T-helper 17 cell (primary cell): ENCODE measurements at regions not wholly inside any gene's neighbourhood (a gene's known extent, or its start where the extent isn't known, plus 50 kb on each side); places are given as distances from the start of the nearest gene placed in this dataset.

Experiments used
- ATAC-seq: fragments of 150-1000 bp; cut with Tn5 transposase; 2 replicates; pipeline ENCODE4 v1.10.0; 2021; ENCODE audit warnings: mild to moderate bottlenecking, moderate library complexity
- DNase-seq, 3 donors: peaks; one replicate each; pipeline versions ENCODE4 v3.0.0 to v3.0.0-alpha.2; 2020 to 2021
- H3K9me3 ChIP-seq: one replicate; pipeline ENCODE4 v1.7.0; 2013; ENCODE audit warnings: low read length, mild to moderate bottlenecking; ENCODE audit not compliant: control insufficient read depth, poor library complexity, severe bottlenecking
- H3K27ac Mint-ChIP-seq: one replicate; pipeline ENCODE4 v1.8.0; 2022; ENCODE audit warnings: mild to moderate bottlenecking, moderate library complexity, mixed read lengths
- H3K27me3 Mint-ChIP-seq: one replicate; pipeline ENCODE4 v1.8.0; 2022; ENCODE audit warnings: mixed read lengths
- H3K36me3 Mint-ChIP-seq: one replicate; pipeline ENCODE4 v1.8.0; 2022; ENCODE audit warnings: low read depth, mixed read lengths
- H3K4me1 Mint-ChIP-seq: one replicate; pipeline ENCODE4 v1.8.0; 2022; ENCODE audit warnings: mild to moderate bottlenecking, mixed read lengths
- H3K4me3 Mint-ChIP-seq: one replicate; pipeline ENCODE4 v1.8.0; 2022; ENCODE audit warnings: mild to moderate bottlenecking, moderate library complexity, mixed read lengths

DNA sequence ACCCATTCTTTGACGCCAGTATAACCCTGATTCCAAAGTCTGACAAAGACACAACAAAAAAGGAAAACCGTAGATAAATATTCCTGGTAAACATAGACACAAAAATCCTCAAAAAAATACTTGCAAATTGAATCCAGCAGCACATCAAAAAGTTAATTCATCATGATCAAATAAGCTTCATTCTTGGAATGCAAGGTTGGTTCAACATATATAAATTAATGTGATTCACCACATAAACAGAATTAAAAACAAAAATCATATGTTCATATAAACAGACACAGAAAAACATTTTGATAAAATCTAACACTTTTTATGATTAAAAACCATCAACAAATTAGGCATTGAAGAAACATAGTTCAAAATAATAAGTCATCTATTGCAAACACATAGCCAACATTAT, 324.2 kb upstream of the TRPC7 start:
- no peak overlapping the region for H3K27ac Mint-ChIP-seq
- DNase-seq (no peak), ATAC-seq (no peak)
- no peaks in the 10 kb centered on the region for H3K9me3 ChIP-seq
- no peaks in the 10 kb centered on the region for H3K27me3 Mint-ChIP-seq
- no peaks in the 10 kb centered on the region for H3K36me3 Mint-ChIP-seq
- no peaks in the 10 kb centered on the region for H3K4me1 Mint-ChIP-seq
- no peak overlapping the region for H3K4me3 Mint-ChIP-seq

DNA sequence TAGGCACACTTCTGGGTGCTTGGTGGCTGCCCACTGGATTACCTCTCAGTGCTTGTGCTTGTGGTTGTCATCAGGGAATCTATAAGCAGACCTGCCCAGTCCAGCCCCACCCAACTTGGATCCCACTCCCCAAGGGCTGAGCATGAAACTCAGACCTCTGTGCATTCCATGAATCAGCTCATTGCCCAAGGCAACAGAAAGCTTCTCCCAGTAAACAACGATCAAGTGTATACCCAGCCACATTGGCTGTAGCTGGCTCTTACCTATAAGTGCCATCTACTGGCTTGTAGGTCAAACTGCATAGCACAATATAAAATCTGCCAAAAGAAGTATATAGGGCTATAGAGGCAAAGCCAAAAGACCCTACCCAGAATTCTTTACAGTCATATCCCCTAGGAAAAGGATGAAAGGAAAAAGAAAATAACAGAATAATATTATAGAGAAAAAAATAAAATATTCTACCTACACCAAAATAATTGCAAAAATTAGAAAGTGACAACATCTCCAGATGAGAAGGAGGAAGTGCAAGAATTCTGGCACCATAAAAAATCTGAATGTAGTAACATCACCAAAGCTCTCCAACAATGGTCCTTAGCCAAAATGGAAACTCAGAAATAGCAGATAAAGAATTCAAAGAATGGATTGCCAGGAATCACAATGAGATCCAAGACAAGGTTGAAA, 321.0 kb upstream of the TRPC7 start:
- DNase-seq: no peak
- H3K36me3 Mint-ChIP-seq: no peaks in the 10 kb centered on the region
- no peak overlapping the region for H3K27ac Mint-ChIP-seq
- H3K9me3 ChIP-seq: no peaks in the 10 kb centered on the region
- ATAC-seq: no peak
- no peak overlapping the region for H3K4me3 Mint-ChIP-seq
- H3K27me3 Mint-ChIP-seq: no peaks in the 10 kb centered on the region
- no peaks in the 10 kb centered on the region for H3K4me1 Mint-ChIP-seq

DNA sequence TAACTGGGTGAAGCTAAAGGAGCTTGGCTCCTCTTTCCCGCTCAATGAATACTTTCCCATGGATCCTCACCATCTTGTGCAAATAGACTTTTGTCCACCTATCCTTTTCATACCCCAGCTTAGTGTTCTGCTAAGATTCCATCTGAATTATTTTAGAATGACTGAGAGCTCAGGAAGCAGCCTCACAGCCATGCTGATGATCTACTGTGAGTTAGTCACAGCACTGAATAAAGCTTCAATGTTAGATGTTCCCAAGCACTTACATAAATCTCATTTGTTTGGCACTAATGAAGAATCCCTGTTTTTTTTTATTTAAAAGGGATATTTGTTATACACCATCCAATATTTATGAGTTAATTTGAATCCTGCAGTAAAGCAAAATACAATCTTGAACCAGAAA, 317.6 kb upstream of the TRPC7 start:
- no peaks in the 10 kb centered on the region for H3K36me3 Mint-ChIP-seq
- ATAC-seq: no peak
- H3K9me3 ChIP-seq: no peaks in the 10 kb centered on the region
- no peaks in the 10 kb centered on the region for H3K27me3 Mint-ChIP-seq
- H3K4me3 Mint-ChIP-seq: no peak overlapping the region
- no peak for DNase-seq
- H3K4me1 Mint-ChIP-seq: no peaks in the 10 kb centered on the region
- H3K27ac Mint-ChIP-seq: no peak overlapping the region

DNA sequence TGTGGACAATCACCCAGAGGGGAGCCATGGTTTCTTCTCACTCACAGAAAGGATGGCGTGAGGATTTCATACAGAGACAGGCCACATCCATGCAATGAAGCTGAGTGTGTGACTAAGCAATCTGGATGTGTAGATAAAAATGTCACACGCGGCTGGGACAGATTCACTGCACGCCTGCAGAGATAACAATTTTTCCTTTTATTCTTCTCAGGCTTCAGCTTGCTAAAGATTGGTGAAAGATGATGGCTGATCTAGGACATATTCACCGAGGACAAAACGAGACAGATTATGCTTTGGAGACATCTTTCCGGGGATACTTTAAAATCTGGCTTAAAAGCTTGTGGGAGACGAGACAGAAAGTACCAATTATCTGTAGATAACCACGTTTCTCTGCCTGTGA, 313.9 kb upstream of the TRPC7 start:
- Mint-ChIP-seq H3K4me1 (no peaks in the 10 kb centered on the region), H3K36me3 (no peaks in the 10 kb centered on the region), H3K27me3 (no peaks in the 10 kb centered on the region), H3K4me3 (no peak overlapping the region), H3K27ac (no peak overlapping the region)
- ATAC-seq (no peak), DNase-seq (no peak)
- no peaks in the 10 kb centered on the region for H3K9me3 ChIP-seq

DNA sequence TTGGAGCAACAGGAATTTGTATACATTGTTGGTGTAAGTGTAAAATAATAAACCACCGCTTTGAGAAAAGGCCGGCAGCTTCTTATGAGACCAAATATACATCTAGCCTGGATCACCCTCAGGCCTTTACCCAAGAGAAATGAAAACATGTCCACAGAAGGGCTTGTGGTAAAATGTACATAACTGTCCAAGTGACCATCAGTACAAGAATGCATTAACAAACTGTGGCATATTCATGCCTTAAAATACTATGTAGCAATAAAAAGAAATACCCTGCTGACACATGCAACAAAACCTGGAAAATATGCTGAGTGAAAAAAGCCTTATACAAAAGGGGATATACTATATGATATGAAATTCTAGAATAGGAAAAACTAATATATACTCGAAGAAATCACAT, 311.9 kb upstream of the TRPC7 start:
- no peak overlapping the region for H3K27ac Mint-ChIP-seq
- no peaks in the 10 kb centered on the region for H3K36me3 Mint-ChIP-seq
- H3K4me1 Mint-ChIP-seq: no peaks in the 10 kb centered on the region
- no peak for DNase-seq
- ATAC-seq: no peak
- no peaks in the 10 kb centered on the region for H3K9me3 ChIP-seq
- H3K27me3 Mint-ChIP-seq: no peaks in the 10 kb centered on the region
- H3K4me3 Mint-ChIP-seq: no peak overlapping the region

DNA sequence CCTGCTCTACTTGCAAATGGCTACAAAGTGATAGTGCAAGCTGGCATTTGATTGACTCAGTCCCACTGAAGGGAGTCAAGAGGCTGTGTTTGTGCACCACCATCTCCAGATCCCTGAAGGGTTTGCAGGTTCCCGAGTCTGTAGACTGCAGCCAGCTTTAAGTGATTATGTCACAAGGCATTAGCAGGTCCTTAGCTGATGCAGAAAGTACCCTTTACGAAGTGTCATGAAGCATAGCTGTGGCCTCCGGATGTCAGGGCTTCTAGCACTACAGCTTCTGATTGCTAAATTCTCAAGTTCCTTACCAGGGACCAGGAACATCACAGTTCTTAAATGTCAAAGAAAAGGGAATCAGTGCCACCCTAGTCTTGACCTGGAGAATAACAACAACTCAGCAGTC, 311.3 kb upstream of the TRPC7 start:
- no peak for DNase-seq
- Mint-ChIP-seq H3K36me3 (no peaks in the 10 kb centered on the region), H3K4me3 (no peak overlapping the region), H3K27ac (no peak overlapping the region), H3K4me1 (no peaks in the 10 kb centered on the region), H3K27me3 (no peaks in the 10 kb centered on the region)
- no peaks in the 10 kb centered on the region for H3K9me3 ChIP-seq
- ATAC-seq: no peak

DNA sequence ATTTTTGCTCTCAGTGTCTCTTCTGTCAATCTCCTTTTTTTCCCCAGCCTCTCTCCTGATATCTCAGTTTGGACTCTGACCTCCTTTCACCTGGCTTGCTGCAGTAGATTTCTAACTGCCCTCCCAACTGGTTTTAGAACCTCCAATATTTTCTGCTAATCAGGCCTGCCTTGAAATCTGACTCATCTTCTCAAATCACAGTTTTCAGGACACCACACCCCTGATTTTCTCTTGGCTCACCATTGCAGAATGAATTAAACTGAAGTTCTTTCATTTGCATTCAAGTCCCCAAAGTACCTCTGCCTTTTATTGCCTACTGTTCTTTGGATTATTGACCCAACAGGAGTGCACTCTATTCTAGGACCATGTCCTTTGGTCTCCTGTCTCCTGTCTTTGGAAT, 310.4 kb upstream of the TRPC7 start:
- no peaks in the 10 kb centered on the region for H3K27me3 Mint-ChIP-seq
- no peaks in the 10 kb centered on the region for H3K4me1 Mint-ChIP-seq
- no peak overlapping the region for H3K4me3 Mint-ChIP-seq
- no peaks in the 10 kb centered on the region for H3K9me3 ChIP-seq
- ATAC-seq: no peak
- H3K36me3 Mint-ChIP-seq: no peaks in the 10 kb centered on the region
- DNase-seq: no peak
- no peak overlapping the region for H3K27ac Mint-ChIP-seq

DNA sequence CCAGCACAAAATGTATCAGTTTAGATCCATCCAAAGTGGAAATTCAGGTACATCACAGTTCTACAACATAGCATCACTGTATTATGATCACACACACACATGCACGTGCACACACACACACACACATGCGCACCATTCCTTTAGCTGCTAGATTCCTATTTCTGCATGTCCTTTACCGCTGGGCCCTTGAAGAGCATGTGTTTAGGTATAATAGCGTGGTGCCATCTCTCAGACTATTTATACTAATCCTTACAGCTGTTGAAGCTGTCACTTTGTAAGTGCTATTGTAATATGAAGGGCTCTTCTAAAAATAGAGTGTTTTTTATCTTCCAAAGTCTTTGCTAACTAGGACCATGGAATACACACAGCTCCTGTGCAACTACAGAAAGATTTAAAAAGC, 308.8 kb upstream of the TRPC7 start:
- Mint-ChIP-seq H3K27ac (no peak overlapping the region), H3K4me3 (no peak overlapping the region), H3K27me3 (no peaks in the 10 kb centered on the region), H3K36me3 (no peaks in the 10 kb centered on the region), H3K4me1 (no peaks in the 10 kb centered on the region)
- DNase-seq: no peak
- no peaks in the 10 kb centered on the region for H3K9me3 ChIP-seq
- ATAC-seq: no peak

DNA sequence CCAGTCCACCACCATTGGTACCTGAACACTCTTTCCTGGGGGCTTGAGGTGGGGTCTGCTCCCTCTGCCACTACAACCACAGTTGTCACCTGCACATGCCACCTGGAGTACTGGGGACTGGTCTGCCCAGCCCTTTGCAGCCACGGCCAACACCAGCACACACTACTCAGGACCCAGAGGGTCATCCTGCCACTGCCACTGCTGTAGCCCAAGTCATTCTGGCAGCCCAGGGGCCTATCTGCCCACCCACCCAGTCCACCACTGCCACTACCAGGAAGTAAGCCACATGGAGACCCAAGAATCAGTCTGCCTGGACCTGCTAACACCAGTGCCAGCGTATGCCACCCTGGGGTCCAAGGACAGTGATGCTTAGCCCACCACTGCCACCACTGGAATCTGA, 302.4 kb upstream of the TRPC7 start:
- H3K4me1 Mint-ChIP-seq: no peaks in the 10 kb centered on the region
- no peak for ATAC-seq
- no peak for DNase-seq
- H3K27me3 Mint-ChIP-seq: no peaks in the 10 kb centered on the region
- no peak overlapping the region for H3K27ac Mint-ChIP-seq
- H3K9me3 ChIP-seq: no peaks in the 10 kb centered on the region
- H3K36me3 Mint-ChIP-seq: no peaks in the 10 kb centered on the region
- no peak overlapping the region for H3K4me3 Mint-ChIP-seq

DNA sequence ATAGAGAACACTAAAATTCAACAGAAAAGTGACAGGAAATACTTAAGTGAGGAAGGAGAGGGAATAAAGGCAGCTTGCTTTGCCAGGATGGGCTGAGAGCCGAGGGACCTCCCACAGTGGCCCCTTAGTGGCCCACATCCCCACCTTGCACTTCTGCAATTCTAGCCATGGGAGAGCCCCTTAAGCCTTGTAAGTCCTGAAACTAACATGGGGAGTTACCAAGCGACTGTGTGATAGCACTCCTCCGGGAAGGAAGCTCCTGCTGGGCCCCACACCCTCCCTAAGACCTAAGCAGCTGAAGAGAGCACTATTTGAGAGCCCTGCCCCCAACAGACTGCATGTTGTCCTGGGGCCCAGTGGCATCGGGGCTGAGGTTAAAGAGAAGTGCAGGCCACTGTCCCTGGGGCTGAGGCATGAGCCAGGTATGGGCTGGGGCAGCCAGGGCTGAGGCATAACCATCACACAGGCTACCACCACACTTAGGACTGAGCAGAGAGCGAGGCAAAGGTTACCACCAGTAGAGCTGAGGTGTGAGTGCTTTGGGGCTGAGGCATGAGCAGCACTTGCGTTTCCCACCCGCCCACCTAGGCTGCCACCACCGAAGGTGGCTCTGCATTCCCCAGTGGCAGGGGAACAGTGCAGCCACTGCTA, 301.8 kb upstream of the TRPC7 start:
- no peaks in the 10 kb centered on the region for H3K9me3 ChIP-seq
- H3K4me3 Mint-ChIP-seq: no peak overlapping the region
- H3K4me1 Mint-ChIP-seq: no peaks in the 10 kb centered on the region
- DNase-seq (no peak), ATAC-seq (no peak)
- no peaks in the 10 kb centered on the region for H3K27me3 Mint-ChIP-seq
- H3K27ac Mint-ChIP-seq: no peak overlapping the region
- no peaks in the 10 kb centered on the region for H3K36me3 Mint-ChIP-seq

DNA sequence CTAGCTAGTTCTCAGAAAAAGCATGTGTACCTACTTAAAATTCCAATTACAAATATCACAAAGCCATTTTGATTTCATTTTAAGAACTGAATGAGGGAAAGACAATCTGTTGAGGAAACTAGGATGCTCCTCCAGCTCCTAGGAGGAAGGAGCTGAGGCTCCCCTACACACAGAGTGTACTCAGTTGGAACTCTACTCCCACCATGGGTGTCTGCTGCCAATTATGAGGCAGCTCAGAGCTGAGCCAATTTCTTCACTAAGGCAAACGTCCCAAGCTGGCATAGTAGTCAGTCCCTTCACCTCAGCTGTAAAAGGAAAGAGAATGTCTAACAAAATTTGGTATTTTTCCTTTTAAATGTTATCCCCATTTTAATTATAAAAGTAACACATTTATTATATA, 300.0 kb upstream of the TRPC7 start:
- H3K27ac Mint-ChIP-seq: no peak overlapping the region
- ATAC-seq (no peak), DNase-seq (no peak)
- H3K4me3 Mint-ChIP-seq: no peak overlapping the region
- H3K9me3 ChIP-seq: no peaks in the 10 kb centered on the region
- no peaks in the 10 kb centered on the region for H3K27me3 Mint-ChIP-seq
- H3K4me1 Mint-ChIP-seq: no peaks in the 10 kb centered on the region
- H3K36me3 Mint-ChIP-seq: no peaks in the 10 kb centered on the region

DNA sequence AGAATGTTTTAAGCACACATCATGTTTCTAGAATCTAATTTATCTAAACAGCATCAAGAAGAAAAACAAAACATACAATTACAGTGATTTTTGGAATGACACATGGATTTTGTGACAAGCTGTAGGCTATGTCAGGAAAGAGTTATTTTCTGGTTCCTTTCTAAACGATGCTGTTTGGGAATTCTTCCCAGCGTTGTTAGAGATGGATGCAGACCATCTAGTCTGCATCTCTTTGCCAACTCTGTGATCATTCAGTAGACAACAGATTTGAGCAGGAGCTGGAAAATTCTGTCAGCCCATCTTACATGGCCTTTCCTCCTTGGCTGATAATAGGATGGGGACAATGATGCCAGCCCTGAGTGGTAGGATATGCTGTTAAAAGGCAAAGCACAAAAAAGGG, 295.7 kb upstream of the TRPC7 start:
- Mint-ChIP-seq H3K27ac (no peak overlapping the region), H3K4me1 (no peaks in the 10 kb centered on the region), H3K36me3 (no peaks in the 10 kb centered on the region), H3K4me3 (no peak overlapping the region), H3K27me3 (no peaks in the 10 kb centered on the region)
- no peaks in the 10 kb centered on the region for H3K9me3 ChIP-seq
- DNase-seq (no peak), ATAC-seq (no peak)

DNA sequence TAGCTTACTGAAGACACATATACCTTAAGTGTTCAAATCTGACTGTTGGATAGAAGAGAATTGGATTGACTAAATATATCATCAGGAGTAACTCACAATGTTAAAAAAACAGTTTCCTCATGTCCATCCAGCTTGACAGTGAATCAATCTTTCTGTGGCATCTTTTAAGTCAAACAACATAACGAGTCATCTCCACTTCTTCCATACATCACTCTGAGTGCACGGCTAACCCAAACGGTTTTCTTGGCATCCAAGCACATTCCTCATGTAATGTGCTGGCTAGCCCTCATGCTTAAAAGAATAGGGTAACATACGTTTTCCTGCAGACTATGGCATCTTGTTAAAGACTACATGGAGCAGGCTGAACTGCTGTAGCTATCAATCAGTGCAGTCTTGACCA, 291.5 kb upstream of the TRPC7 start:
- no peak for DNase-seq

DNA sequence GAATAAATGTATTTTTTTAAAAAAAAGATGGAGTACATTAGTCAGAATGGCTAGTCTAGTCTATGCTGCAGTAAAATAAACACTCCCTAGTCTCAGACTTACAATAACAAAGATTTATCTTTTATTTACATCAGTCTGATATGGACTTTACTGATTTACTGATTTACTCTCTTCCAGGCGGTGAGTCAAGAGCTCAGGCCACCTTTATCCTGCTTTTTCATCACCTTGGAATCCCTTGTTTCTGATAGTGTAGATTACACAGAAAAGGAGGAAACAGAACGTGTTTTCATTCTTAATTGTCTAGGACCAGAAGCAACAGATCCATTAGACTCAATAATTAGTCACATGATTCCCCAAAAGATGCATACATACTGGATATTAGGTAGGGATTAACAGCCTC, 290.1 kb upstream of the TRPC7 start:
- ATAC-seq (no peak), DNase-seq (no peak)
- H3K9me3 ChIP-seq: no peaks in the 10 kb centered on the region
- H3K4me3 Mint-ChIP-seq: no peak overlapping the region
- no peak overlapping the region for H3K27ac Mint-ChIP-seq
- no peaks in the 10 kb centered on the region for H3K27me3 Mint-ChIP-seq
- no peaks in the 10 kb centered on the region for H3K4me1 Mint-ChIP-seq
- H3K36me3 Mint-ChIP-seq: no peaks in the 10 kb centered on the region

More for the DNA sequence above, 291.5 kb upstream of the TRPC7 start:
- no peak overlapping the region for H3K27ac Mint-ChIP-seq
- no peak overlapping the region for H3K4me3 Mint-ChIP-seq
- no peak for ATAC-seq
- no peaks in the 10 kb centered on the region for H3K36me3 Mint-ChIP-seq
- no peaks in the 10 kb centered on the region for H3K9me3 ChIP-seq
- H3K27me3 Mint-ChIP-seq: no peaks in the 10 kb centered on the region
- no peaks in the 10 kb centered on the region for H3K4me1 Mint-ChIP-seq
